ENCODE measurements at regions not wholly inside any gene's neighbourhood (a gene's known extent, or its start where the extent isn't known, plus 50 kb on each side); places are given as distances from the start of the nearest gene placed in this dataset.

DNA sequence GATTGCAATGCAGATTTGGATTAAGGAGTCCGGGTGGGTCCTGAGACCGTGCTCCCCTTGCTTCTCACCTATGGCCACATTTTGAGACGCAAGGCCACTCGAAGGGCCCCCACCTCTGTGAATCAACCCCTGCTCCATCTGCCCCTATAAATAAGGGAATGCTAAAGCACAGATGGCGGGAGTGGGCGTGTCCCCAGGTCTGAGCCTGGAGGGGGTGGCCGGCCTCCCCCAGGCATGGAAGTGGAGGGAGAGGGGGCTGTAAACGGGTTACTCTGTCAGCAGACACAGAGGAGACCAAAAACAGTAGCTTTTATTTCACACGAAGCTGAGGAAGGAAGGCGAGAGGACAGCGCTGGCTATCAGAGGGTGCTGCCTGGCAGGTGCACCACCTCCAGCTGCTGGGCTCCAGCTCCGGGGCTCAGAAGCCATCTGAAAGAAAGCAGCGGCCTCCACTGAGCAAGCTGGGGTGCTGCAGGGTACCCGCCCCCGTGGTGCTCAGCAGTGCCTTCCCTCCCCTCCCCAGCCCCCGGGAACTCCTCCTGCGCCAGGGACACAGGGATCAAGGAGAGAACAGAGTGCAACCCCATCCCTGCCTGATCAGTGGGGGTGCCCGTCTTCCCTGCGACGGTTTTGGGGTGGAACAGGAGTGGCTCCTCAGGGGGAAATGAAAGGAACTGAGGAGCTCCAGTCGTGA lies 56.7 kb upstream of the RAB6C start:
- DNase-seq (ENCODE audit: low read depth, low spot score): no peak
- H4K20me1 ChIP-seq (ENCODE audit: control insufficient read depth, extremely low read depth, insufficient read depth, low read length): no peaks in the 10 kb centered on the region
- no peaks in the 10 kb centered on the region for H3K36me3 ChIP-seq (ENCODE audit: control insufficient read depth in 2 of 2, extremely low read depth in 1 of 2, insufficient read depth in 2 of 2, low read length in 2 of 2)
- H3K4me1 ChIP-seq (ENCODE audit: control insufficient read depth, extremely low read depth, insufficient read depth, low read length): peaks cover 3% of the 10 kb centered on the region
- H3K4me2 ChIP-seq (ENCODE audit: control insufficient read depth, extremely low read depth, insufficient read depth, low read depth, low read length): no peak overlapping the region
- no peaks in the 10 kb centered on the region for H3K9me1 ChIP-seq (ENCODE audit: control insufficient read depth, extremely low read depth, insufficient read depth, low read length)
- H3K27me3 ChIP-seq (ENCODE audit: control insufficient read depth, extremely low read depth, insufficient read depth, low read length): peaks cover 15% of the 10 kb centered on the region
- TF ChIP-seq, protein P1, sequence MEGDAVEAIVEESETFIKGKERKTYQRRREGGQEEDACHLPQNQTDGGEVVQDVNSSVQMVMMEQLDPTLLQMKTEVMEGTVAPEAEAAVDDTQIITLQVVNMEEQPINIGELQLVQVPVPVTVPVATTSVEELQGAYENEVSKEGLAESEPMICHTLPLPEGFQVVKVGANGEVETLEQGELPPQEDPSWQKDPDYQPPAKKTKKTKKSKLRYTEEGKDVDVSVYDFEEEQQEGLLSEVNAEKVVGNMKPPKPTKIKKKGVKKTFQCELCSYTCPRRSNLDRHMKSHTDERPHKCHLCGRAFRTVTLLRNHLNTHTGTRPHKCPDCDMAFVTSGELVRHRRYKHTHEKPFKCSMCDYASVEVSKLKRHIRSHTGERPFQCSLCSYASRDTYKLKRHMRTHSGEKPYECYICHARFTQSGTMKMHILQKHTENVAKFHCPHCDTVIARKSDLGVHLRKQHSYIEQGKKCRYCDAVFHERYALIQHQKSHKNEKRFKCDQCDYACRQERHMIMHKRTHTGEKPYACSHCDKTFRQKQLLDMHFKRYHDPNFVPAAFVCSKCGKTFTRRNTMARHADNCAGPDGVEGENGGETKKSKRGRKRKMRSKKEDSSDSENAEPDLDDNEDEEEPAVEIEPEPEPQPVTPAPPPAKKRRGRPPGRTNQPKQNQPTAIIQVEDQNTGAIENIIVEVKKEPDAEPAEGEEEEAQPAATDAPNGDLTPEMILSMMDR (optimal IDR thresholded peaks at IDR 0.05 in 1 of 3, IDR thresholded peaks at IDR 0.05 in 1 of 3, conservative IDR thresholded peaks at IDR 0.05 in 1 of 3; ENCODE audit: extremely low read depth in 1 of 3, insufficient read depth in 2 of 3, low read length in 3 of 3): peak in 1 of 3 experiments; percentile 37
- no peak for TF ChIP-seq EZH2 (IDR thresholded peaks at IDR 0.05; ENCODE audit: low read length)
- no peak for FAIRE-seq
- no peak overlapping the region for H3K9ac ChIP-seq (ENCODE audit: control insufficient read depth, extremely low read depth, insufficient read depth, low read length)
- H3K27ac ChIP-seq (ENCODE audit: control insufficient read depth, insufficient read depth, low read length): no peak overlapping the region
- no peaks in the 10 kb centered on the region for H3K79me2 ChIP-seq (ENCODE audit: control insufficient read depth, insufficient read depth, low read length)
- dilution Hi-C loops (cut with MboI; ENCODE audit: extremely low pct_ligation_motif_present, low sequenced_read_pairs): no loop called here
- H3K4me3 ChIP-seq (ENCODE audit: control insufficient read depth in 2 of 3, extremely low read depth in 1 of 3, insufficient read depth in 2 of 3, low read depth in 1 of 3, low read length in 3 of 3): no peak overlapping the region
- no peak overlapping the region for H2AFZ ChIP-seq (ENCODE audit: control insufficient read depth, low read length)
- no peaks in the 10 kb centered on the region for H3K9me3 ChIP-seq (ENCODE audit: control insufficient read depth, low read depth, low read length)

DNA sequence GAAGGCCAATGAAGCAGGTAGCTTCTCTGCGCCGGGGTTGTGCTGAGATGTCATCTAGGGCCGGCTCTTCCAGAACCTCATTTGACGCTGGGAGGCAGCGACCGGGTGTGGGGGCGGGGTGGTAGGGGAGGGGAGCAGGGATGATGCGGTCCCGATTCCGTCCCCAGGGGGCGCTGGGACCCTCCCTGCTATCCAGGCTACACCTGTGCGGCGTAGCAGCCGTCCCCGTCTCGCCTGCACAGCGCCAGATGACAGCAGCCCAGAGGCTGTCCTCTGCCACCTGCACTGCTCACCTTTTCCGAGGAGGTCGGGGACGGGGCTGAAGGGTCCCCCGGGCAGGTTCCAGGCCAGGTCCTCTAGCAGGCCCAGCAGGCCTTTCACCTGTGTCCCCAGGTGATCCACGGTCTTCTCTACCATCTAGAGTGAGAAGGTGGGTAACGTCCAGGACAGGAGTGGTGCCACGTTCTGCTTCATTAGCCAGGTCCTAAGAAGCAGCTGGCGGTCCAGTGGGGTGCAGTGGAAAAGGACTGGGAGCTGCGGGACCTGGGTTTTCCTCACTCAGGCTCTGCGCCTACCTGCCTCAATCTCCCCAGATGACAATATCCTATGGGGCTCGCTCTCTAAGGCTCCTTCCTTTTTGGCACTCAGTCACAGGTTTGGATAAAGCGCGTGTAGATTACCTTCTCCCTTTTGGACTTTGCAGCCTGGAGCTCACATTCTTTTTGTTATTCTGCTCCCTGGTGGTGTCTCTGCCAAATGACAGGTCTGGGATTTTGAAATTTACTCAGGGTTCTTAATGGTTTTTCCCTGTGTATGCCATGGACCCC lies 56.0 kb upstream of the RAB6C start:
- Histone ChIP-seq H3K4me3 (ENCODE audit: control insufficient read depth in 2 of 3, extremely low read depth in 1 of 3, insufficient read depth in 2 of 3, low read depth in 1 of 3, low read length in 3 of 3) (no peak overlapping the region), H2AFZ (ENCODE audit: control insufficient read depth, low read length) (no peak overlapping the region), H3K9me1 (ENCODE audit: control insufficient read depth, extremely low read depth, insufficient read depth, low read length) (no peaks in the 10 kb centered on the region), H3K36me3 (ENCODE audit: control insufficient read depth in 2 of 2, extremely low read depth in 1 of 2, insufficient read depth in 2 of 2, low read length in 2 of 2) (no peaks in the 10 kb centered on the region), H3K4me1 (ENCODE audit: control insufficient read depth, extremely low read depth, insufficient read depth, low read length) (peaks cover 3% of the 10 kb centered on the region), H3K79me2 (ENCODE audit: control insufficient read depth, insufficient read depth, low read length) (no peaks in the 10 kb centered on the region), H4K20me1 (ENCODE audit: control insufficient read depth, extremely low read depth, insufficient read depth, low read length) (no peaks in the 10 kb centered on the region), H3K4me2 (ENCODE audit: control insufficient read depth, extremely low read depth, insufficient read depth, low read depth, low read length) (peak overlapping the region; percentile 10), H3K9me3 (ENCODE audit: control insufficient read depth, low read depth, low read length) (no peaks in the 10 kb centered on the region), H3K27ac (ENCODE audit: control insufficient read depth, insufficient read depth, low read length) (no peak overlapping the region), H3K9ac (ENCODE audit: control insufficient read depth, extremely low read depth, insufficient read depth, low read length) (no peak overlapping the region), H3K27me3 (ENCODE audit: control insufficient read depth, extremely low read depth, insufficient read depth, low read length) (peaks cover 15% of the 10 kb centered on the region)
- DNase-seq (ENCODE audit: low read depth, low spot score) (no peak), FAIRE-seq (peak; percentile 96)
- dilution Hi-C loops (cut with MboI; ENCODE audit: extremely low pct_ligation_motif_present, low sequenced_read_pairs): no loop called here
- TF ChIP-seq, protein P1 (optimal IDR thresholded peaks at IDR 0.05 in 1 of 3, IDR thresholded peaks at IDR 0.05 in 1 of 3, conservative IDR thresholded peaks at IDR 0.05 in 1 of 3; ENCODE audit: extremely low read depth in 1 of 3, insufficient read depth in 2 of 3, low read length in 3 of 3): peak; percentile 46 to 52 (median 48)
- TF ChIP-seq EZH2 (IDR thresholded peaks at IDR 0.05; ENCODE audit: low read length): no peak
